Stomach (tissue), 8 donors: ENCODE measurements at regions not wholly inside any gene's neighbourhood (a gene's known extent, or its start where the extent isn't known, plus 50 kb on each side); places are given as distances from the start of the nearest gene placed in this dataset.
"Not testable (repeated sequence)": the region's sequence is repeated elsewhere in the genome, so short reads cannot be mapped to it uniquely, and the experiment has no call there.

ENCODE experiments used
- DNase-seq, 2 donors: peaks; one replicate each; pipeline versions ENCODE4 v3.0.0 to v3.0.0-alpha.2; 2013 to 2019
- H3K27ac ChIP-seq, 5 donors: fragments of 200-600 bp in 4 of 5; sonication (generic) in 4 of 5; one replicate each; pipeline ENCODE4 v1.5.1; 2013 to 2019; ENCODE audit warnings: mild to moderate bottlenecking in 1 of 5, moderate library complexity in 1 of 5
- H3K27me3 ChIP-seq, 3 donors: fragments of 200-600 bp; sonication (generic); one replicate each; pipeline ENCODE4 v1.5.1; 2017 to 2019; ENCODE audit warnings: mixed run types in 1 of 3
- H3K36me3 ChIP-seq, 4 donors: fragments of 200-600 bp; sonication (generic); 1 replicate in 3 of 4; 2 replicates in 1 of 4; pipeline ENCODE4 v1.5.1; 2016 to 2019
- H3K4me1 ChIP-seq, 4 donors: fragments of 200-600 bp; sonication (generic); one replicate each; pipeline ENCODE4 v1.5.1; 2016 to 2019
- H3K4me3 ChIP-seq, 4 donors: fragments of 200-600 bp; sonication (generic) in 3 of 4; one replicate each; pipeline ENCODE4 v1.5.1; 2016 to 2019; ENCODE audit warnings: mild to moderate bottlenecking in 1 of 4
- H3K9me3 ChIP-seq, 4 donors: fragments of 200-600 bp; sonication (generic); one replicate each; pipeline ENCODE4 v1.5.1; 2016 to 2019
- CTCF ChIP-seq, 7 experiments: fragments of 450-650 bp in 4 of 7; fragments of 200-600 bp in 3 of 7; sonication (generic) in 3 of 7; IDR thresholded peaks; one replicate each; pipeline ENCODE4 v1.5.1; 2016 to 2019; ENCODE audit warnings: antibody characterized with exemption in 7 of 7, control low read depth in 2 of 7, mild to moderate bottlenecking in 1 of 7
- EP300 ChIP-seq: sonication (generic); formaldehyde crosslinking; IDR thresholded peaks from one replicate; pipeline ENCODE4 v1.6.1; 2017; ENCODE audit warnings: antibody characterized with exemption
- POLR2A ChIP-seq, 4 donors: fragments of 450-650 bp; IDR thresholded peaks; one replicate each; pipeline ENCODE4 v1.6.1; 2016; ENCODE audit warnings: antibody characterized with exemption in 4 of 4, control low read depth in 2 of 4, mild to moderate bottlenecking in 1 of 4, moderate library complexity in 1 of 4
- POLR2AphosphoS5 ChIP-seq, 3 donors: sonication (generic); formaldehyde crosslinking; IDR thresholded peaks; one replicate each; pipeline ENCODE4 v1.6.1; 2016; ENCODE audit warnings: antibody characterized with exemption in 3 of 3
- WGBS, 5 donors: extraction: QIAGEN DNeasy Blood & Tissue Kit in 3 of 5; methylation state at CpG; one replicate each; pipeline versions ENCODE4 v1.1.5 to v1.1.7; 2013 to 2018; 5-methylcytosine and 5-hydroxymethylcytosine counted together
- intact Hi-C: fragments of 100-400 bp; cut with DNase I; formaldehyde crosslinking; loops from one replicate; pipeline ENCODE4 v1.15.1; 2023; ENCODE audit warnings: low total_unique reads
- donor health status: healthy with polysubstance abuse.
- donor health status: Bipolar disorder and iron deficiency.
- donor health status: healthy.

DNA sequence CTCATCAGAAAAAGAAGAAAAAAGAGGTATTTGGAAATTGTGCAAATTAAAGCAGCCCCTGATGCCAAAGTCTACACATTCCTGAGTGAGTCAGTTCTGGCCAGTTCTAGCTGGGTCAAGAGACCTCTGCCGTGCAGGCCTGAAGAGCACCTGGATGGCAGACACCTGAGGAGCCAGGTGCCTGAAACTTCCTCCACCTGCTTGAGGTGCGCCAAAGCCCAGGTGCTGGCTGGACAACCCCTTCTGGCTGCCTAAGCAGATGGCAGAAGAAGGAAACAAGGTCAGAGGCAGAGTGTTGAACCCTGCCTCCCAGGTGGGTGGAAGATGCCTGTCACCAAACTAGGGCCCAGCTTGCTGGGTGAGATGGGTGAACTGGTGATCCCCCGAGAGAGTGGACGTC lies 215.8 kb downstream of the GOLGA6L6 start:
- H3K36me3 ChIP-seq, H3K27ac ChIP-seq, H3K27me3 ChIP-seq, H3K4me3 ChIP-seq, H3K9me3 ChIP-seq, DNase-seq, intact Hi-C loops, H3K4me1 ChIP-seq: not testable (repeated sequence)
- WGBS, 5 donors = 83 to 90% (median 87%) methylated on average over 2 to 4 of the region's 4 CpGs; no CpG with 5 or more reads in 1 of the 5 donors

DNA sequence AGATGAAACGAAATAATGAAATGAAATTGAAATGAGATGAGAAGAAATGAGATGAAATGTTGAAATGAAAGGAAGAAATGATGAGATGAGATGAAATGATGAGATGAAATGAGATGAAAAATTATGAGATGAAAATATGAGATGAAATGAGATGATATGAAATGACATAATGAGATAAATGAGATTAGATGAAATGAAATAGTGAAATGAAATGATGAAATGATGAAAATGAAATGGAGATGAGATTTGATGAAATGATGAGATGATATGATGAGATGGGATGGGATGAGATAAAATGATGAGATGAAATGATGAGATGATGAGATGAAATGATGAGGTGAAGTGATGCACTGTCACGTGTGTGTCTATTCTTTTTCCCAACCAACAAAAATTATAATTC lies 224.5 kb downstream of the GOLGA6L6 start:
- H3K27me3 ChIP-seq, H3K36me3 ChIP-seq, H3K9me3 ChIP-seq, DNase-seq, H3K4me1 ChIP-seq, H3K4me3 ChIP-seq, intact Hi-C loops, H3K27ac ChIP-seq: not testable (repeated sequence)
- 40 to 54% (median 43%) methylated on average over 2 of the region's 2 CpGs for WGBS, 5 donors

DNA sequence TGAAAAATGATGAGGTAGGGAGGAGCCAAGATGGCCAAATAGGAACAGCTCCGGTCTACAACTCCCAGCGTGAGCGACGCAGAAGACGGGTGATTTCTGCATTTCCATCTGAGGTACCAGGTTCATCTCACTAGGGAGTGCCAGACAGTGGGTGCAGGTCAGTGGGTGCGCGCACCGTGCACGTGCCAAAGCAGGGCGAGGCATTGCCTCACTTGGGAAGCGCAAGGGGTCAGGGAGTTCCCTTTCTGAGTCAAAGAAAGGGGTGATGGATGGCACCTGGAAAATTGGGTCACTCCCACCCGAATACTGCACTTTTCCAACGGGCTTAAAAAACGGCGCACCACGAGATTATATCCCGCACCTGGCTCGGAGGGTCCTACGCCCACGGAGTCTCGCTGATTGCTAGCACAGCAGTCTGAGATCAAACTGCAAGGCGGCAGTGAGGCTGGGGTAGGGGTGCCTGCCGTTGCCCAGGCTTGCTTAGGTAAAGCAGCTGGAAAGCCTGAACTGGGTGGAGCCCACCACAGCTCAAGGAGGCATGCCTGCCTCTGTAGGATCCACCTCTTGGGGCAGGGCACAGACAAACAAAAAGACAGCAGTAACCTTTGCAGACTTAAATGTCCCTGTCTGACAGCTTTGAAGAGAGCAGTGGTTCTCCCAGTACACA lies 230.5 kb downstream of the GOLGA6L6 start:
- H3K4me3 ChIP-seq, H3K27me3 ChIP-seq, DNase-seq, H3K4me1 ChIP-seq, H3K36me3 ChIP-seq, H3K27ac ChIP-seq, intact Hi-C loops: not testable (repeated sequence)
- H3K9me3 ChIP-seq = peaks cover 0 to 19% (median 9%) of the 10 kb centered on the region in 4 donors
- WGBS, 5 donors = 82 to 90% (median 88%) methylated on average over 16 to 22 of the region's 23 CpGs

- DNase-seq = no peak
- Histone ChIP-seq H3K27me3 (no peaks in the 10 kb centered on the region), H3K4me3 (no peak overlapping the region), H3K27ac (no peak overlapping the region), H3K9me3 (peaks cover 0 to 24% (median 9%) of the 10 kb centered on the region in 4 donors), H3K36me3 (no peaks in the 10 kb centered on the region), H3K4me1 (no peaks in the 10 kb centered on the region)
- intact Hi-C loops = no loop called here
- no peak for TF ChIP-seq EP300
- TF ChIP-seq POLR2AphosphoS5 (IDR thresholded peaks at IDR 0.05) = no peak
- no peak for TF ChIP-seq CTCF (IDR thresholded peaks at IDR 0.05)
- TF ChIP-seq POLR2A (IDR thresholded peaks at IDR 0.05) = no peak
Observed at GRCh38 chr15:20310603-20311002, 231.0 kb downstream of the GOLGA6L6 start.

- H3K27me3 ChIP-seq, H3K36me3 ChIP-seq, H3K27ac ChIP-seq, intact Hi-C loops, DNase-seq, H3K4me1 ChIP-seq, H3K4me3 ChIP-seq: not testable (repeated sequence)
- H3K9me3 ChIP-seq = peaks cover 0 to 25% (median 10%) of the 10 kb centered on the region in 4 donors
Observed at GRCh38 chr15:20309966-20310365, 231.6 kb downstream of the GOLGA6L6 start.

GRCh38 chr15:20309395-20309794 lies 232.2 kb downstream of the GOLGA6L6 start:
- DNase-seq, H3K27me3 ChIP-seq, intact Hi-C loops, H3K4me3 ChIP-seq, H3K36me3 ChIP-seq, H3K27ac ChIP-seq, H3K4me1 ChIP-seq: not testable (repeated sequence)
- 54 to 69% (median 65%) methylated on average over 3 of the region's 3 CpGs for WGBS, 5 donors
- H3K9me3 ChIP-seq = peaks cover 0 to 31% (median 16%) of the 10 kb centered on the region in 4 donors

DNA sequence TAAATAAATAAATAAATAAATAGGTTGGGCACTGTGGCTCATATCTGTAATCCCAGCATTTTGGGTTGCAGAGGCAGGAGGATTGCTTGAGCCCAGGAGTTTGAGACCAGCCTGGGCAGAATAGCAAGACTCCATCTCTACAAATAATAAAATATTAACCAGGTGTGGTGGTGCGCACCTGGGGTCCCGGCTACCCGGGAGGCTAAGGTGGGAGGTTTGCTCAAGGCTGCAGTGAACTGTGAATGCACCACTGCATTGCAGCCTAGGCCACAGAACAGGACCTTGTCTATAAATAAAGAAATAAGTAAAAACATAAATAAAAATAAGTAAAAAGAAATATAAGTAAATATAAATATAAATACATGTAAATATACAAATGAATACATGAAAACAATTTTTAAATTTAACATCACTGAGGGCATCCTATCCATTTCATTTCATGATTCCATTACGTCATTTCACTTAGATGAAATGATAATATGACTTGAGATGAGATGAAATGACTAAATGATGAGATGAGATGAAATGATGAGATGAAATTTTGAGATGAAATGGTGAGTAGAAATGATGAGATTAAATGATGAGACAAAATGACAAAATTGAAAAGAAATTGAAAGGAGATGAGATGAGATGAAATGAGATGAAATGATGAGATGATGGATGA lies 233.4 kb downstream of the GOLGA6L6 start:
- intact Hi-C loops, H3K36me3 ChIP-seq, H3K27me3 ChIP-seq, H3K4me1 ChIP-seq, H3K4me3 ChIP-seq, DNase-seq, H3K27ac ChIP-seq: not testable (repeated sequence)
- WGBS, 5 donors = 77 to 86% (median 84%) methylated on average over 4 of the region's 4 CpGs
- peaks cover 0 to 43% (median 27%) of the 10 kb centered on the region in 4 donors for H3K9me3 ChIP-seq

- H3K4me1 ChIP-seq, H3K36me3 ChIP-seq, intact Hi-C loops, H3K4me3 ChIP-seq, H3K27ac ChIP-seq, H3K27me3 ChIP-seq, DNase-seq: not testable (repeated sequence)
- WGBS, 5 donors = 51 to 68% (median 62%) methylated on average over 1 of the region's 1 CpG
- H3K9me3 ChIP-seq = peaks cover 0 to 51% (median 28%) of the 10 kb centered on the region in 4 donors
Observed at GRCh38 chr15:20307137-20307536, 234.5 kb downstream of the GOLGA6L6 start.

DNA sequence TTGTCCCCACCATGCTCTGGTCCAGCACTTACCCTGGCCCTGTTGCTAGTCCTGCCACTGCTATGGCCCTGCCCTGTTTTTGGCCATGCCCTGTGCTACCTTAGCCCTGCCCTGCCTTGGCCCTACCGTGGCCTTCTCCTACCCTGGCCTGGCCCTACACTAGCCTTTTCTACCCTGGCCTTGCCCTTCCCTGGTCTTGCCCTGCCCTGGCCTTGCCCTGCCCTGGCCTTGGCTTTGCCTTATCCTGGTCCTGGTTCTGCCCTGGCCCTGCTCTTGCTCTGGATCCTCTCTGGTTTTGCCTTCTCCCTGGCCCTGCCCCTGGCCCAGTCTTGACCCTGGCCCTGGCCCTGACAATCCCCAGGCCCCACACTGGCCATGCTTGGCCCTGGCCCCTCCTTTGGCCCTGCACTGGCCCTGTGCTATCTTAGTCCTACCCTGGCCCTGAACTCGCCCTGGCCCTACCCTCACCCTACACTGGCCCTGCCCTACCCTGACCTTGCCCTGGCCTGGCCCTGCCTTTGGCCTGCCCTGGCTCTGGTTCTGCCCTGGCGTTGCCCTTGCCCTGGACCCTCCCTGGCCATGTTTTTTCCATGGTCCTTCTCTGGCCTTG lies 235.0 kb downstream of the GOLGA6L6 start:
- H3K36me3 ChIP-seq, DNase-seq, H3K27me3 ChIP-seq, H3K4me1 ChIP-seq, H3K4me3 ChIP-seq, H3K27ac ChIP-seq, intact Hi-C loops: not testable (repeated sequence)
- peaks cover 0 to 51% (median 28%) of the 10 kb centered on the region in 4 donors for H3K9me3 ChIP-seq
- 48 to 63% (median 54%) methylated on average over 3 of the region's 3 CpGs for WGBS, 5 donors

DNA sequence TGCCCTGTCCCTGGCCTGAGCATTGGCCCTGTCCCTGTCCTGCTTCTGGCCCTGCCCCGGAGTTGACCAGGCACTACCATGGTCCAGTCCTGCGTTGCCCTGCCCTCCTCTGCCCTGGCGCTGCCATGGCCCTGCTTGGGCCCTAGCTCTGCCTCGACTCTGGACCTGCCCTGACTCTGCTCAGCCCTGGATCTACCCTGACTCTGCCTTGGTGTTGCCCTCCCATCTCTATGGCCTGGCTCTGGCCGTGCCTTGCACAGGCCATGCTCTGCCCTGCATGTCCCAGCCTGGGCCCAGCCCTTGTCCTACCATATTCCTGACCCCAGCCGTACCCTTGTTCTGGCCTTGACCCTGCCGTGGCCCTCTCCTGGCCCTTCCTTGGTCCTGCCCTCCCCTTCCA lies 235.7 kb downstream of the GOLGA6L6 start:
- intact Hi-C loops = not testable (repeated sequence)

More for the DNA sequence above, 235.7 kb downstream of the GOLGA6L6 start:
- not testable (repeated sequence) for H3K27ac ChIP-seq, DNase-seq, H3K4me3 ChIP-seq, H3K4me1 ChIP-seq, H3K36me3 ChIP-seq, H3K27me3 ChIP-seq
- WGBS, 5 donors = 60 to 71% (median 67%) methylated on average over 3 to 7 of the region's 7 CpGs
- H3K9me3 ChIP-seq = peaks cover 0 to 52% (median 34%) of the 10 kb centered on the region in 4 donors
